Pulmonary artery endothelial cell (primary cell): ENCODE measurements at regions not wholly inside any gene's neighbourhood (a gene's known extent, or its start where the extent isn't known, plus 50 kb on each side); places are given as distances from the start of the nearest gene placed in this dataset.

Experiments used
- DNase-seq: peaks from one replicate; pipeline ENCODE4 v3.0.0-alpha.2; 2011; ENCODE audit warnings: low read depth, low spot score

GRCh38 chr17:77594416-77595209 lies 363.9 kb upstream of the TNRC6C start:
- DNase-seq, result no peak

GRCh38 chr17:77596491-77597417 lies 361.7 kb upstream of the TNRC6C start:
- no peak for DNase-seq

DNA sequence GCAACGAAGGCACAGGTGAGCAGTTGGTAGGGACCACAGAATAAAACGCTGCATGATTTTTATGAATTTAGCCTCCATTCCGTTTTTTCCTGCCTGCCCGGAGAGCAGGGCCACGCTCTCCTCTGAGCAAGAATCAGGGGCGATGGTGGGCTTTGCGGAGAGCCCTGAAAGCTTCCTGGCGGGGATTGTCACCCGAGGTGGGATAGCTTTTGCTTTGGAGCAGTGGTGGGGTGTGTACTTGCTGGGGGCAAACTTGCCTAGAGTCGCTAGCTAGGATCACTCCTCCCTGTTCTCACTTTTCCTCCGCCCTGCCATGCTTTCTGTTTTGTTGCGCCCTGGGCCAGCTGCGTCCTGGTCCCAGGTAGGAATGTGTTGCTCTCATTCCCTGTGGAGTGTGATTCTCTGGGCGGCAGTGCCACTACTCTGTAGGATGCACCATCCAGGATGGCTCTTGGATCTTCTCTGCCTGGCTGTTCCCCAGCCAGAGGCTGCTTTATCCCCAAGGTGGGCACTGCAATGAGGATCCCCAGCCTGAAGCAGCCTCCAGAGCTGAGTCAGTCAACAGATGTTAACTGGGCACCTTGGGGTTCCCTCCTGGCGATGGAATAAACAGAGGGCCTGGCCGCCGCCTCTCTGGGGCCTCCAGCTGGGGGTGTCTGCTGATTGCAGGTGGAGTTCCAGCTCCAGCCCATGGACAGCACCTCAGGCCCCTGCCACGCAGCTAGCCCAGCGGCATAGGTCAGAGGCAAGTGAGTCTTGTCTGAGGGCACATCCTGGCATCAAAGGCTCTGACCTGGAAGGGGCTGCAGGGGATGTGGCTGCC lies 360.9 kb upstream of the TNRC6C start:
- no peak for DNase-seq

- DNase-seq, result no peak
Measured at GRCh38 chr17:77598241-77598620, 360.3 kb upstream of the TNRC6C start.

- no peak for DNase-seq
Measured at GRCh38 chr17:77599699-77600098, 358.8 kb upstream of the TNRC6C start.

- no peak for DNase-seq
Measured at GRCh38 chr17:77600346-77600745, 358.2 kb upstream of the TNRC6C start.

- DNase-seq, result no peak
Measured at GRCh38 chr17:77601054-77601979, 357.2 kb upstream of the TNRC6C start.

GRCh38 chr17:77602062-77602746 lies 356.3 kb upstream of the TNRC6C start:
- DNase-seq, result no peak

GRCh38 chr17:77602883-77603640 lies 355.4 kb upstream of the TNRC6C start:
- DNase-seq, result no peak

DNA sequence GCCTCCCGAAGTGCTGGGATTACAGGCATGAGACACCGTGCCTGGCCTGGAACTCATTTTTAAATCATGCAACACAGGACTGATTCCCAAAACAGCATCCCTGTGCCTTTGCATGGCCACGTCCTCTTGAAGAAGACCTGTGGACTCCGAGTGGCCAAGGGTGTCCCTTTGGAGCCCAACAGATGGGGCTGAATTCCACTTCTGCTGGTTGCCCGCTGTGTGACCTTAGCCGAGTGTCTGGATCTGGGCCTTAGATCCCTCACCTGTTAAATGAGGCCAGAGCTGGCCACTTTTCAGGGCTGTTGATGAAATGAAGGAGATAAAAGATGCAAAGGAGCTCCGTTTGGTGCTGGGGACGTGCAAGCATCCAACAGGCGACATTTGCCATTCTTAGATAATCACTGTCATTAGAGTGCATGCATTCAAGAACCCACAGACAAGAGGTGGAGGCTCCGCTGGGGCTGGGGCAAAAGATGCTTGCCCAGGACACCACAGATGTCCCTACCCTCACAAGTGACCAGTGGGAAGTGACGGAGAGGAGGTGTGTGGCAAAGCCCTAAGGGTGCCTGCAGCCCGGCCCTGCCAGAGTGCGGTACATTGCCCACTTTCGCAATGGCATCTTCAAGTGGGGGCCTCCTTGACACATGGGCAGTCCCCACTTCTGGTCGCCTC lies 354.1 kb upstream of the TNRC6C start:
- no peak for DNase-seq

- DNase-seq, result no peak
Measured at GRCh38 chr17:77604973-77605313, 353.6 kb upstream of the TNRC6C start.

GRCh38 chr17:77606146-77606864 lies 352.2 kb upstream of the TNRC6C start:
- DNase-seq, result no peak

- no peak for DNase-seq
Measured at GRCh38 chr17:77606865-77607210, 351.7 kb upstream of the TNRC6C start.

- no peak for DNase-seq
Measured at GRCh38 chr17:77607606-77608005, 350.9 kb upstream of the TNRC6C start.

DNA sequence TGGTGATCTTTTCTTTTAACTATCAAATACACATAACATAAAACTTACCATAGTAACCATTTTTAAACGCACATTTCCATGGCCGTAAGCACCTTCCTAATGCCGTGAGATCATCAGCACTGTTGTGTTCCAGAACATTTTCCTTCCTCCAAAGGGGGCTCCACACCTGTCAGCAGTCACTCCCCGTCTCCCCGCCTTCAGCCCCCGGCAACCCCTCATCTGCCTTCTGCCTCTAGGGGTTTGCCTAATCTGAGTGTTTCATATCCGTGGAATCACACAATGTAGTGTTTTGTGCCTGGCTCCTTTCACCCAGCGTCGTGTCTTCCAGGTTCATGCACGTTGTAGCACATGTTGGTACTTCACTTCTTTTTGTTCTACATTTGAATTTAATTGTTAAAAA lies 350.1 kb upstream of the TNRC6C start:
- DNase-seq, result no peak

DNA sequence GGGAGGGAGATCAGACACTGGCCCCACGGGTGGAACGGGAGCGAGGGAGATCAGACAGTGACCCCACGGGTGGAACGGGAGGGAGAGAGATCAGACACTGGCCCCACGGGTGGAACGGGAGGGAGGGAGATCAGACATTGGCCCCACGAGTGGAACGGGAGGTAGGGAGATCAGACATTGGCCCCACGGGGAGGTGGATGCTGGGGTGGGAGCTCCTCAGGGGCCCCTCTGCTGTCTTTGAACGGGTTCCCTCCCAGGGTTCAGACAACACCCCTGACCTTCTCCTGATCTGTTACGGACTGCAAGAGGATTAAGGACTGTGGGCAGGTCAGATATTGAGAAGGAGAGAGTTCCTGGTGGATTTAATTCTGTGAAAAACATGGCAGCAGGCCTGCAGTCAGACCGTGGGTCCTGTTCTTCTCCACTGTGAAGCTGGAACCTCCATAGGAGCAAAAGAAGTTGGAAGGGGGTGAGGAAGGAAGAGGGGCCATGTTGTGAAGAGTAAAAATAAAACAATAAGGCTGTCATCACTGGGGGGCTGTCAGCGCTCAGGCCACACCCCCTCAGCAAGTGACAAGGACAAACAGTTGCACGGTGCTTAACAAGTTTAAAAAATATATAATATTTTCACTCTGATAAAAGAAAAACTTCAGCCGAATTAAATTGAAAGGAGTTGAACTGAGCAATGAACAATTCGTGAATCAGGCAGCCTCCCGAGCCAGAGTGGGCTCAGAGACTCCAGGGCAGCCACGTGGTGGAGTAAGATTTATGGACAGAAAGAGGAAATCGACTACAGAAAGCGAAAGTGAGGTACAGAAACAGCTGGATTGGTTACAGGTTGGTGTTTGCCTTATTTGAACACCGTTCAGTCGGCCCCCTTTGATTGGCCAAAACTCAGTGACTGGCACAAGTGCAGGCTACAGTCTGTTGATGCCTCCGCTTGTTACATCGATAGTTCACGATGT lies 348.7 kb upstream of the TNRC6C start:
- no peak for DNase-seq

DNA sequence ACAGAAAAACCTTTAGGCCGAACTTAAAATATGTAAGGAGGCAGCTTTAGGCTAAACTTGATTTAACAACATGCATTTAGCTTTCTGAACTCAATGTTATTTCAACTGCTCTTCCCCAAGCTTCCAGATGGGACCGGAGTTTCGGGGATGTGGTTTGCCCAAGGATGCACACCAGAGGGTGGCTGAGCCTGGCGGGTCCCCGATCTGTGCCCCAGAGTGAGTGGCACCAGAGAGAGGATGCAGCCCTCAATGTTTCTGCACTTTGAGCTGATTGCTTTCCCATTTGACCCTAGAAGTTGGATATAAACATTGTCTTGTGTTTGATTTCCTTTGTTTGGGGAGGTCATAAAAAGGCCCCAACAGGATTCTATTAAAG lies 348.0 kb upstream of the TNRC6C start:
- DNase-seq, result no peak
